ENCODE measurements at regions not wholly inside any gene's neighbourhood (a gene's known extent, or its start where the extent isn't known, plus 50 kb on each side); places are given as distances from the start of the nearest gene placed in this dataset.

DNA sequence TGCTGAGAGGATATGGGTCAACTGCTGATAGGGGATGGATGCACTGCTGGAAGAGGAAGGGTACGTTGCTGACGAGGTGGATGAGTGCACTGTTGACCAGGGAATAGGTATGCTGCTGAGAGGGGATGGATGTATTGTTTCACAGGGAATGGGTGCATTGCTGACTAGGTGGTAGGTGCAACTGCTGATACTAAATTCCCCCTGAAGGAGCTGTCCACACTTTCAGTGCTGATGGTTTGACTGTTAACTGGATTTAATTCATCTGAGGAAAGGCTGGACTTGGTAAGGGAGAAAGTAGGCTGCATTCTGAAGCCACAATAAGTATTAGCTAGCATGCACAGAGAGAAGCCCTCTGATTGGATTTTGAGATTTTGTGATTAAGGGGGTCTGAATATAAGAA, 1196.8 kb upstream of the PHF14 start:
- TF ChIP-seq, protein P1, sequence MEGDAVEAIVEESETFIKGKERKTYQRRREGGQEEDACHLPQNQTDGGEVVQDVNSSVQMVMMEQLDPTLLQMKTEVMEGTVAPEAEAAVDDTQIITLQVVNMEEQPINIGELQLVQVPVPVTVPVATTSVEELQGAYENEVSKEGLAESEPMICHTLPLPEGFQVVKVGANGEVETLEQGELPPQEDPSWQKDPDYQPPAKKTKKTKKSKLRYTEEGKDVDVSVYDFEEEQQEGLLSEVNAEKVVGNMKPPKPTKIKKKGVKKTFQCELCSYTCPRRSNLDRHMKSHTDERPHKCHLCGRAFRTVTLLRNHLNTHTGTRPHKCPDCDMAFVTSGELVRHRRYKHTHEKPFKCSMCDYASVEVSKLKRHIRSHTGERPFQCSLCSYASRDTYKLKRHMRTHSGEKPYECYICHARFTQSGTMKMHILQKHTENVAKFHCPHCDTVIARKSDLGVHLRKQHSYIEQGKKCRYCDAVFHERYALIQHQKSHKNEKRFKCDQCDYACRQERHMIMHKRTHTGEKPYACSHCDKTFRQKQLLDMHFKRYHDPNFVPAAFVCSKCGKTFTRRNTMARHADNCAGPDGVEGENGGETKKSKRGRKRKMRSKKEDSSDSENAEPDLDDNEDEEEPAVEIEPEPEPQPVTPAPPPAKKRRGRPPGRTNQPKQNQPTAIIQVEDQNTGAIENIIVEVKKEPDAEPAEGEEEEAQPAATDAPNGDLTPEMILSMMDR (IDR thresholded peaks at IDR 0.05), result no peak
- TF ChIP-seq POLR2A (IDR thresholded peaks at IDR 0.05), result no peak
- TF ChIP-seq POLR2AphosphoS5 (IDR thresholded peaks at IDR 0.05), result no peak
